HK-2 (cell line): ENCODE measurements at regions not wholly inside any gene's neighbourhood (a gene's known extent, or its start where the extent isn't known, plus 50 kb on each side); places are given as distances from the start of the nearest gene placed in this dataset.
A peak's percentile ranks its signal among the peaks of the same experiment; 100 is the strongest.

Experiments used
- DNase-seq: peaks from one replicate; pipeline ENCODE4 v3.0.0-alpha.2; 2018; ENCODE audit not compliant: unreplicated experiment

- DNase-seq: no peak
These were observed 156.0 kb upstream of the TPM1 start for GRCh38 chr15:62886431-62887071.

- DNase-seq: no peak
These were observed 155.4 kb upstream of the TPM1 start for GRCh38 chr15:62887113-62887570.

DNA sequence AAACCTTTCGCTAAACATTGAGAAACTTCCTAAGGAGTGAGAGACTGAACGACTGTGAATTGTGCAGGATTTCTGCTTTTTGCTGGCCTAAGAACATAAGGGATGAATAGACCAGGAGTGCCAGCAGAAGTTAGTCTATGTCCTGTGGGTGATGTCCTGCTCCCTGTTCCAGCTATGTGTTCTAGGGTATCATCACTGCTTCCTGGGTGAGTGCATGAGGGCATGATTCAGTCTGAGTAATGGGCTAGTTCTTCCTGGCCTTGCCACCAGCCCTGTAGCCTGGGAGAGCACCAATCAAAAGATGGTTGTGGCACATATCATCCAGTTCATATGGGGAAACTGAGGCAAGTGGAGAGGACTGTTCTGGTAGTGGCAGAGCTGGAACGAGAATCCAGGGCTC lies 153.9 kb upstream of the TPM1 start:
- DNase-seq: no peak

- no peak for DNase-seq
These were observed 153.3 kb upstream of the TPM1 start for GRCh38 chr15:62889141-62889661.

- DNase-seq: no peak
These were observed 152.6 kb upstream of the TPM1 start for GRCh38 chr15:62889734-62890505.

GRCh38 chr15:62894322-62895085 lies 148.0 kb upstream of the TPM1 start:
- peak; percentile 50 for DNase-seq

DNA sequence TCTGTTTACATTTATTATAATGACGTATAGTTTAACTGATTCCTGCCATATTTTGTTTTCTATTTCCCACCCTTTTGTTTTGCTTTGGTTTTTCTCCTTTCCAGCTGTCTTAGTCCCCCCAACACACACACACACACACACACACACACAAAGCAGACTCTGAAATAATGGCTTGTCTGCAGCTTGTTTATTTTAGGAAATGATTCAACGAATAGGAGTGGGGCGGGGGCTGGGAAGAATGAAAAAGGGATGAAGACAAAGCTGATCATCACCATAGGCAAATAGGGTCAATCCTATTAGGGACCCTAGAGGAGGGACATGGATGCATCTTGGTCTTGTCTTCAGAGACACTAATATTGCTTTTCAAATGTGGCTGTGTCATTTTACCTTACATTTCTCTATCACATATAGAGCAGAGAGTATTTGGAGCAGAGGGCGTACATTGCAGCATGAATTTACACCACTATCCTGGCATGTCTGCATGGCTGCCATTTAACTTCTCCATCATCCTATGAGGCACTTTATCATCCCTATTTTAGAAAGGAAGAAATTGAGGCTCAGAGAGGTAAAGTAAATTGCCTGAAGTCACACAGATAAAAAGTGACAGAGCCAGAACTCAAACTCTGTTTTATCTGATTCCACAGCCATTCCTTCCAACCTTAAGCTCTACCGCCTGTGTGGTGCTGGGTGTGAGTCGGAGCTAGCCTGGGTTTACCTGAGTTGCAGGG lies 147.2 kb upstream of the TPM1 start:
- DNase-seq: peak; percentile 50

DNA sequence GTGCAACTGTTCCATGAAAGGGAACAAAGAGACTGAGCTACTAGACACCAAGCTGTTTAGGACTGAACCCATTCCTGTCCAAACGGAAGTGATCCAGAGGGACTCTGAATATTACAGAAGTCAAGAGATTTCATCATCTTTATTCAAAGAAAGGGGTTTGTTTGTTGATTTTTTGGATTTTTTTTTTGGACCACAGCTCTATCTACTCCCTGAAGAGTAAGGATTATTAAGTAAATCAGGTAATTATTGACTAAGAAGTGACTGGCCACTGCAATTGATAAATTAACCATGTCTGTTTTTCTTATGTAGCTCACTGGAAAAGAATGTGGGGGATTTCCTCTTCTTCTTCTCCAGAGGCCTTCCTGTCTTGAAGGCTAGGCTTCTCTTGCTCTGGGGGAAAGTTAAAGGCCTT lies 146.6 kb upstream of the TPM1 start:
- no peak for DNase-seq

DNA sequence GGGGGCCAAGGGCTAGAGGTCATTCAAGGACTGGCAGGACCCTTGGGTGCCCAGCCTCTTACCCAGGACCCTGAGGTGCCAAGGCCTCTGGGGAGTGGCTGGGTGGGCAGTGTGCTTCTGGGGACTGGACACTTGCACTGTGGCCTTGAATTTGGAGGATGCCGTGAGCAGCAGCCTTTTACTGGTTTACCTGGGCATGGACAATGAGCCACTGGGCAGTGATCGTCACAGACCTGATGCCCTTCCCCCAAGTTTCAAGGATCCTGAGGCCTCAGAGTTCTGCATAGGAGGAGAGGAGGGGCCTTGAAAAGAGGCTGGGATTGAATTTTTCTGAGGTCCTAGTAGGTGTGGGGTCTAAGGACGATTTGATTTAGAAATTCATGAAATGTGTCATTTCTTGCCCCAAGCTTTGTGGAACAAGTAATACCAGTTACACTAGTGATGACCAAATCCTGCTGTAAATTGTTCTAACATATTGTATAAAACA lies 146.1 kb upstream of the TPM1 start:
- DNase-seq: peak; percentile 51

- DNase-seq: peak; percentile 97
These were observed 145.5 kb upstream of the TPM1 start for GRCh38 chr15:62896969-62897486.

DNA sequence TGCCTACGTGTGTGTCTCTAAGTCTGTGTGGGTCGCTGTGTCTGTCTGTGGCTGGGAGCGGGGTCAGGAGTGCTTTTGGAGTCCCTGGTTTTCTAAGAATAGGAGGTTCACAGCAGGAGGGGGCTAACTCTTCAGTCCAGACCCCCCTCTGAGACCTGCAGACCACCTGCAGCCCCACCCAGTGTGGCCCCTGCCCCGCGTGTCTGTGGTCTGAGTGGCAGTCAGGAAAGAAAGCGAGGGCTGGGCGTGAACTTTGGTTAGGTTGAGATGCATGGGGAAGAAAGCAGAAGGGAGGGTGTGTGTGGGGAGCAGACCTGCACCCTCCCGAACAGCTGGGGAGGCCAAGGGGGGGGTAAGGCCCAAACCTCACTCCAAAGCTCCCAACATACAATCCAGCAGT lies 144.9 kb upstream of the TPM1 start:
- DNase-seq: no peak

- no peak for DNase-seq
These were observed 143.5 kb upstream of the TPM1 start for GRCh38 chr15:62899090-62899493.

- DNase-seq: no peak
These were observed 142.3 kb upstream of the TPM1 start for GRCh38 chr15:62900071-62900802.

DNA sequence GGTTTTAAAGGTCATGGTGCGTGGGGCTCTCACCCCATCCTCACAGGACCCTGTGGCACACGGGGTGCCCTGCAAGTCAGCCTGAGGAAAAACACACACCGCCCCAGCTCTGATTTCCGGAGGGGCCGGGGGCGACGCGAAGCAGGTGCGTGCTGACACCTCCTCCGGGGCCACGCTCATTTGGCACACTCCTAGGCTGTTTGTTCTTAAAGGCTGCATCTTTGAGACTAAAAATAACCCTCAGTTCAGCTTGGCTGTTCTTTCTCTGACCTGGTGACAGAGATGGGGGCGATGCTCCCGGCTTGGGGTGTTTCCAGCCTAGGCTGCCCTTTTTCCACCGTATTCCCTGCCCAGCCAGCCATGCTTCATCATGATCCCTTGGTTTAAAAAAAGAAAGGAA lies 141.5 kb upstream of the TPM1 start:
- DNase-seq: no peak

DNA sequence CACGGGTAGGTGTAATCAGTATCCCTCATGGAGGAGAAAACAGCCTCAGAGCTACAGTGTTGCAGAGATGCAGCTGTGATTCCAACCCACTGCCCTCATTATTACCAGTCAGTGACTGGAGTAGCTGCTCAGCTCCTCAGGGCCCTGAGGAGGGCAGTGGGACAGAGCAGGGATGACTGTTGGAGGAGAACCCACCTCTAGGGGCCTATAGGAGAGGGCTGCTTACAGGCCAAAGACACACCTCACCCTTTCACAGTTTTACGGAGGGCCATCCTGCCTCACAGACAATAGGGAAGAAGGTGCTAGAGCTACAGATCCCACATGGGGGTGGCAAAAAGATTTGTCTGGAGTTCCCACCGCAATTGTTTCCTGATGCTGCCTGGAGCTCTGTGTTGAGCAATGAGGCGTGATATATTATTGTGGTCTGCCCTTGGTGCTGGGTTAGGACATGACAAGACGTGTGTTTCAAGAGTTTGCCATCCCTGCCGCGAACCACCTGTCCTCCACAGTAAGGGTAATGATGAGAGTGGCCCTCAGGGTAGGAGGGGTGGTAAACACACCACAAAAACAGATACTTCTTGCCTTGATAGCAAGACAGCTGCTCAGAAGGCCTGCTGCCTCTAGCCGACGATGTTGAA lies 140.5 kb upstream of the TPM1 start:
- no peak for DNase-seq

DNA sequence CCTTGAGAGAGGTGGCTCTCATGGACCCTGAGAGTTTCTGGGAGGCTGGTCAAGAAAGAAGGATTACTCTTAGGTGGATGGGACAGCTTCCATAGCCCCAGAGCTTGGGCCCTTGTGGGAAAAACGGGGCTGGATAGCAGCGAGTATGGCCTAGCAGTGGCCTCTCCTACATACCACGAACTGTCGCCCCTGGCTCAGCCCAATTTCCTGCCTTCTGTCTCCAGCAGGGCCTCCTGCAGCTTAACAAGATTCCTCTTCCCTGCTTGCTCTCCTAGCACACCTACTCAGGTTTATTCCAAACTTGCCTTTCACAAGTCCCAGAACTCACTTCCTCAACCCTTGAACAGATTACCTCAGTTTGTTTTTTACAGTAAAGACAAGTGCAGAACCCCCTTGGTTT lies 139.7 kb upstream of the TPM1 start:
- DNase-seq: no peak

GRCh38 chr15:62903437-62903836 lies 139.1 kb upstream of the TPM1 start:
- no peak for DNase-seq

GRCh38 chr15:62904041-62904910 lies 138.3 kb upstream of the TPM1 start:
- no peak for DNase-seq

DNA sequence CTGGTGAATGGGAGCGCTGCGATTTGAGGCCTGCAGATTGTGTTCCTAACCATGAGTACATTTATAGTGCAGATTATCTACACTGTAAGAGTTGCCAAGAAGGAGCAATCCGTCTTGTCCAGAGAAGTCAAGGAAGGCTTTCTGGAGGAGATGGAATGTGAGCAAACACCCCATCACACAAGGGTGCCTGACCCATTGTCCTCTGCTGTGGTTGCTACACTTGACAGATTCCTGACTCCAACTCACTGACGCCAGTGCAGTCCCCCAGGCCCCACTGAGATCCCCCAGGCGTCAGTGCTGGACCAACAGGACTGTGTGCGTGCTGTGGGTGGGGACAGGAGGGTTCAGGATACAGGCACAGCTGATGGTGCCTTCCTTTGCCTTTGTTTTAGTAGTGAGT lies 135.9 kb upstream of the TPM1 start:
- DNase-seq: no peak
